HG02759 (cell line): ENCODE measurements at regions not wholly inside any gene's neighbourhood (a gene's known extent, or its start where the extent isn't known, plus 50 kb on each side); places are given as distances from the start of the nearest gene placed in this dataset.

Experiments
- ATAC-seq: cut with Tn5 transposase; IDR thresholded peaks from one replicate; pipeline ENCODE4 v1.9.1; 2021; ENCODE audit warnings: mild to moderate bottlenecking, moderate library complexity; ENCODE audit not compliant: unreplicated experiment

GRCh38 chr6:1257778-1258177, 54.1 kb upstream of the FOXQ1 start:
- ATAC-seq = no peak

- ATAC-seq = no peak
These were observed 55.4 kb upstream of the FOXQ1 start for GRCh38 chr6:1256435-1257008.

- ATAC-seq = no peak
These were observed 56.1 kb upstream of the FOXQ1 start for GRCh38 chr6:1255636-1256365.

DNA sequence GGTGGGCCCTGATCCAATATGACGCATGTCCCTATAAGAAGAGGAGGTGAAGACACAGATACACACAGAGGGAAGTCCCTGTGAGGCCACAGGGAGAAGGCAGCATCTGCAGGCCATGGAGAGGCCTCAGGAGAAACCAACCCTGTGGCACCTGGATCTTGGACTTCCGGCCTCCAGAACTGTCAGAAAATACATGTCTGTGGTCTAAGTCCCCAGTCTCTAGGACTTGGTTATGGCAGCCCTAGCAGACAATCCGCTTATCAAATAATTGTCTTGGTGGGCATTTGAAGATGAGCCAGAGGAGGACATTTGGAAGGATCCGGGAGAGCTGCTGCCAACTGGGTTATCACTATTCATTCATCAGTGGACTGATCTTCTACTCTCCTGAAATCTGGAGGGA, 57.6 kb upstream of the FOXQ1 start:
- no peak for ATAC-seq

- no peak for ATAC-seq
These were observed 58.1 kb upstream of the FOXQ1 start for GRCh38 chr6:1253816-1254215.

DNA sequence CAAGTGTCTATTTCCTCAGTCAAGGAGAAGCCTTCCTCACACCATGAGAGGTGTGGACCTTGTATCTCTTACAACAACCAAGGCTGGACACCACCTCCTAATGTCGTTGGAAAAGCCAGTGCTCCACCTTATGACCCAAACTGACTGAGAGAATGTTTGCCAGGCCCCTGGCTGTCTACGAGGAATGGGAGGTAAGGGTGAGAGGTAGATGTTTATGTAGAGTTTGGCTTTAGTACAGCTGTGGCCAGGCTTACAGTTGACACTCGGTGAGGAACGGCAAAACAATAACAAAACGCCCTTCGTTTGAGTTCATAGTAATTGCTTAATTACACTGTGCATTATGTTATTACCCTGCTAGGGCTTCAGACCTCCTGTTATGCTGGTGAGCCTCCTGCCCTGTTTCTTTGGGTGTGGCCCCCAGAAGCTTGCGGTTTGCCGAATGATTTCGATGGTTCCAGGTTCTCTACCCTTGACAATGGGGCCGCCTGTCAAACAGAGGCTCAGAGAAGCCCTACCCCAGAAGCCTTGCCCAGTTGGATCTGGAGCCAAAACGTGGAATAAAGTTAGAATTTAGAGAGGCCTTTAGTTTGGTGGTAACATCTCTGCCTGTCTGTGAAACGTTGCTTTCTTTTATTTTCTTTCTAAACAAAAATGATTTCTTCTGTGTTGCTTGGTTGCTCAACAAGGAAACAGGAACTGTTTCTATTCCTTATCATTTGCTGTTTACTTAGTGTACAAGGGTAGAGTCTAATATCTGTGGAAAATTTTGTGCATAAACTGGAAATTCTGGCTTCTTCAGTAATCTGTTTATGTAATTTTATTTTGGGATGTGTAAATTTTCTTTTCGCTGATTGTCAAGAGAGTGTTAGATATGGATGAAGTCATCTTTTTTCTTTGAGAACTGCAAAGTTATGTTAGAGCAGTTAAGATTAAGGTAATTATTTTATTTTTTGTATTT, 60.4 kb upstream of the FOXQ1 start:
- ATAC-seq = no peak

DNA sequence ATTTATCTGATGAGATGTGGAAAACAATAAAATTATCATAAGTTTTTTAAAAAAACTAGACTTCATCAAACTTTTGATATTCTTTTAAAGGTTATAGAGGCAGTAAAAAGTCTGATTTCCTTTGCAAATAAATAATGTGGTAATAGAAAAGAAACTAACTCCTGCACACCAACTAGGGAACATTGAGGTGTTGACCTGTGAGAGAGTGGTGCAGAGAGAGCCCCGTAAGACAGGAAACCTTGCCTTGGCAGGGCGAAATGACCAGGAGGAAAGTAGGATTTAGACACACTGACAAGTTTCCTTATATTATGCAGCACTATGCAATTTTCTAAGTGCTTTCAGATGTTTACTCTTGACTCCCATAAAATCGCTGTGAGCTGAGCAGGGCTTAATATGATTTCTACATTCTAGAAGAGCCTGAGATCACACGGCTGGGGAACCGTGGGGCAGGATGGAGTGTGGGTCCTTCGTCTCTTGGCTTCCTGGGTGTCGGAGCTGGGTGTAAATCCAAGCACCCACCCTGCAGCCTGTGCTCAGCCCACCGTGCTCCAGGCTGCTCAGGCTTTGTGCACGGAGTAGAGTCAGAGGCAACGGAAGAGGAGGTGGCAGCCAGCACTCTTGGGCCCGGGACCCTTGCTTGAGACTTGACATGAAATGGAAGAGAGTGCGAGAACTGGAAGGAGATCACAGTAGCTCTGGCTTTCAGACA, 61.3 kb upstream of the FOXQ1 start:
- no peak for ATAC-seq

- no peak for ATAC-seq
These were observed 64.0 kb upstream of the FOXQ1 start for GRCh38 chr6:1247894-1248293.

GRCh38 chr6:1247056-1247455, 64.8 kb upstream of the FOXQ1 start:
- no peak for ATAC-seq

DNA sequence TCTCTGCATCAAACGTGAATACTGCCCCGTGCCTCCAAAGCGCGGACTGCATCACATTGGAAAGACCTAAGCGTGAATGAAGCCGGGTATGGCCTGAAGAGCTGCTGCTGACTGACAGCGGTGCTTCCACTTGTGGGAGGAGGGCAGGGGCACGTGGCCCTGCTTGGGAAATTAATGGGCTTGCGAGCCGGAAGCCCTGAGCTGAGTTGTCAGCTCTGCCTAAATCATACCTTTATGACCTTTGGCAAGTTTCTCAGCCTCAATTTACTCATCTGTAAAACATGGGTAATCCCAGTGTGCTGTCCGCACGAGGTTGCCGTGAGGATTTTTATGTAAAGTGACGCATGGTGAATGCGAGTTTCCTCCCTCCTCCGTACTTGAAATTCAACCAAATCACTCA, 67.0 kb upstream of the FOXQ1 start:
- ATAC-seq = no peak

DNA sequence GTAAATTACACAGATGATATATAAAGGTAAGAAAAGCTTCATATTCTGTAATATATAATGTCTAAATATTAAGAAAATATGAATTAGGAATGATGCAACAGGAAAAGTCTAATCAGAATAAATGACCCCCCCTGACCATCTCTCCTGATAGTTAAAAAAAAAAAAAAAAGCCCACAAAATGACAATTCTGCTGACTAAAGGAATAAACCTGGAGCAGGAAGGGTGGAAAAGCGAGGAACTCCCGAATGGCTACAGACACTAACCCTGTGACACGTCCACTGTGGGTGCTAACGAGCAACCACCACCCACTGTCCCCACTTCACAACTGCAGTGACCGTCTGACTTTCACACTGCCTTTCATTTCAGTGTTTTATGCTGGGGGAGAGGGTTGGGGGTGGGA, 67.6 kb upstream of the FOXQ1 start:
- no peak for ATAC-seq

- no peak for ATAC-seq
These were observed 69.5 kb upstream of the FOXQ1 start for GRCh38 chr6:1242446-1242845.

- ATAC-seq = no peak
These were observed 69.9 kb upstream of the FOXQ1 start for GRCh38 chr6:1242021-1242420.

GRCh38 chr6:1240766-1241318, 71.1 kb upstream of the FOXQ1 start:
- ATAC-seq = no peak

GRCh38 chr6:1239805-1240204, 72.1 kb upstream of the FOXQ1 start:
- ATAC-seq = no peak

GRCh38 chr6:1238040-1238439, 73.9 kb upstream of the FOXQ1 start:
- no peak for ATAC-seq

- ATAC-seq = no peak
These were observed 74.3 kb upstream of the FOXQ1 start for GRCh38 chr6:1237636-1238035.

GRCh38 chr6:1235825-1236224, 76.1 kb upstream of the FOXQ1 start:
- no peak for ATAC-seq

GRCh38 chr6:1233924-1234323, 78.0 kb upstream of the FOXQ1 start:
- no peak for ATAC-seq

DNA sequence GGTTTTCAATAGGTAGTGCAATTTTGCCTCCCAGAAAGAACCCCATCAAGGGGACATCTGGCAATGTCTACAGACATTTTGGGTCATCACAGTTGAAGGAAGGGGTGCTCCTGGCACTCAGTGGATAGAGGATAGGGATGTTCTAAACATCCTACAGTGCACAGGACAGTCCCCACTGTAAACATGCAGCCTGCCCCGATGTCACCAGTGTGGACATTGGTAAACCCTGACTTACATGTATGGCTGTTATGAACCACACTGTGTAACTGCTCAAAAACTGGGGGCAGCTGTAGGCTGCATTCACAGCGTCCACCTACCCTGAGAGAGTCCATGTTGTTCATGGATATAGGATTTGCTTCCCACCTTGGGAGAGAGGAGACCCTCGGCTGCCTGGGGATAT, 79.3 kb upstream of the FOXQ1 start:
- ATAC-seq = no peak

GRCh38 chr6:1231941-1232340, 80.0 kb upstream of the FOXQ1 start:
- ATAC-seq = no peak
